COR-L47 (cell line): ENCODE measurements at regions not wholly inside any gene's neighbourhood (a gene's known extent, or its start where the extent isn't known, plus 50 kb on each side); places are given as distances from the start of the nearest gene placed in this dataset.
"Not testable (repeated sequence)": the region's sequence is repeated elsewhere in the genome, so short reads cannot be mapped to it uniquely, and the experiment has no call there.

Source experiments
- DNase-seq: peaks from one replicate; lab custom pipeline; 2025; lab: John Stamatoyannopoulos, UW

DNA sequence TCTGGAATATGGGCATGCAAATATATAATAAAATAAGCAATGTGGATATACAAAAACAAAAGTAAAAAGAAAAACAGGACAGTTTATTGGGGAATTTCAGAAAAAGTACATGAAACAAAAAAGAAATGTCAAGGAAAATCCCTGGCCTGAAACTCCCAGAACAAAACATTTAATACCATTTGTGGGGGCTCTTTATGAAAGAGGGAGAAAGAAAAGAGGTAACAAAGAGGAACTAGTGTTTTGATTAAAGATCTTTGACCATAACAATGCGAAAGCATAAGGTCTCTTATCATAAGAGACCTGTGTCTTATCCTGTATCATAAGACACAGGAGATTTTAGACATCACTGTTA lies 88.6 kb upstream of the ARID1B start:
- no peak for DNase-seq

DNA sequence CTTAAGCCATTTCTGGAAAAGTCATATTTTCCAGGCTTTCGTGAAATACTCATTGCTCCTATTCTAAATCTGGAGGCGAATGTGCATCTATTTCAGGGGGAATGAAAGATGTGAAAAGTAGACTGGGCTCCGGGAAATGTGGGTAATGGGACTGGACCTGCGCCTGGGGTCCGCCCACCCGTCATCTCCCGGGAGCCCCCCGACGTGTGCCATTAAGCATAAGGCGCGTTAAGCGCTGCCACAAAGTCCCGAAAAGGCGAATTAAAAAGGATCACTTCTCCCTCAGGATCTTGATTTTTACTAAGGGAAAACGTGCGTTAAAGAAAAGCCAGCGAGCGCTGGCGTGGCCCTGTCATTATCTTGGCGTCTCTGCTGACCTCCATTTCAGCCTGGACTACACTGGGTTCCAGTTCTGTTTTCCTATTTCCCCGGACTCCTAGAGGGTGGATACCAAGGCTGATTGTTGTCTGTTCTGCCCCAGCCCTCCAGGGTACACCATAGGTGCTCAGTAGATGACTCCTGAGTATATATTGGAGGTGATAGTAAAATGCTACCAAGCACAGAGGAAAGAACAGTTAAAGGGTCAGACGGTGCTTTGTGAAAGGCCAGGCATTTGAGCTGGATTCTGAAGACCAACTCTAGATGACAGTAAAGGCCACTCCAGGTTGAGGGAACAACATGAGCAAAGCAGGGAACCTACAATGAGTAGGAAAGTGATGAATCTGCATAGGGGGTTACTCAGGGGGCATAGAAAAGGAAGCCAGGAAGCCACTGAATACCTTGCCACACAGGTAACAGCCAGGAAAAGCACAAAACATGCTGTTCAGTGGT lies 89.2 kb upstream of the ARID1B start:
- peak; percentile 3 for DNase-seq

DNA sequence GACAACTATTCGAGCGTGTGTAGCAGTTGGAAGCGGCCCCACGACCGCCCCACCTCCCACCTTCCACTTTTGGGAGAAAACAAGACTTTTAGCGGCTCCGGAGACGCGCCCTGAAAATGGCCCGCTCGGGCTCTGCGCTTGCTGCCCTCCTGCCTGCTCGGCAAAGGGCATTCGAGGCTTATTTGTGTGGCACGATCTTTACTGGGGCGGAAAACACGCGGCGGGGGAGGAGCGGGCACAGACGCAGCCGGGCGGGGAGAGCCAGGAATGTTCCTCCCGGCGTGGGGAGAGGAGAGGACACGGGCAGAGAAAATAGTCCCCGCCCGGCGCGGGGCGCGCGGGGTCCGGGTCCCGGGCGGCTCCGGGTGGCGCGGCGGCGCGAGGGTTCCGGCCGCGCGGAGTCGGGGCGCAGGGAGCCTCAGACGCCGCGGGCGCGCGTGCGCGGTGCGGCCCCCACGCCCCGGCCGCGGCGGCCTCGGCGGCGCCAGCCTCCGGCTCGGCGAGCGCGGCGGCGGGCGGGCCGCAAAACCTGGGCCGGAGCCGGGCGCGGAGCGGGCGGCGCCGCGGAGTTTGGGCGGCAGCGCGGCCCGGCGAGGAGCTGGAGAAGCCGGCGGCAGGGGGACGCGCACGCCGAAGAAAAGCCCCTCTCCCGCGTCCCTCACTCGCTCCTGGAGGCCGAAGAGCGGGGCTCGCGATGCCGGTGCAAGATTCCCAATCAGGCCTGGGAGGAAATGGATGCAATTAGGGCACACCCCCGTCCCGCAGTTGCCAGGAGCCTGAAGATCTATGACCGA lies 90.0 kb upstream of the ARID1B start:
- peak; percentile 51 for DNase-seq

DNA sequence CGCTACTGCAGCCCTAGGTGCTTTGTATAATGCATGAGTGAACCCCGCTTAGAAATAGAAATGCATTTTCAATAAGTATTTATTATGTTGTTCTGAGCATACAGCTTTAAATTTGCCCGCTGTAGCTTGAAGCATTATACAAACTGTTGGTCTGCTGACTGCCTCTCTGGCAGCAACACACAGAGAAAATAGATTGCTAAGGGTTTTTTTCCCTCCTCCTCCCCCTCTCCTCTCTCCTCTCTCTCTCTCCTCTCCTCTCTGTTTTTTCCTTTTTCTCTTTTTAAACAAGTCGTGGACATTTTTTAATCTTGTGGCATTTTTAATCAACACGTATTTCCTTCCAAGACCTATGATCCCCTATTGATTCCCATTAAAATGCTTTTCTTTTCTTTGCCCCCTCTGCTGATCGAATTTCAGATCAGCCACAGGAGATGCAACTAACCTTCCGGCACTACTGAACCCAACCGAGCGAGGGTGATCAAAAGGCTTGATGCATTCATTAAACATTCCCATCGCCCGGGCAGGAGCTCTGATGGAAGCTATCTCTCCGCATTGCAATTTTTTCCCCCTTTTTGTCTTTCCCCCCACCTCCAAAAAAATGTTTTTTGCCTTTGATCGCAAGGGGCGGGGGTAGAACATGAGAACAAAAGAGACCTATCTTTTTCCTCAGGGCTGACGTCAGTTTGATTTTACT lies 90.7 kb upstream of the ARID1B start:
- DNase-seq = peak; percentile 40

DNA sequence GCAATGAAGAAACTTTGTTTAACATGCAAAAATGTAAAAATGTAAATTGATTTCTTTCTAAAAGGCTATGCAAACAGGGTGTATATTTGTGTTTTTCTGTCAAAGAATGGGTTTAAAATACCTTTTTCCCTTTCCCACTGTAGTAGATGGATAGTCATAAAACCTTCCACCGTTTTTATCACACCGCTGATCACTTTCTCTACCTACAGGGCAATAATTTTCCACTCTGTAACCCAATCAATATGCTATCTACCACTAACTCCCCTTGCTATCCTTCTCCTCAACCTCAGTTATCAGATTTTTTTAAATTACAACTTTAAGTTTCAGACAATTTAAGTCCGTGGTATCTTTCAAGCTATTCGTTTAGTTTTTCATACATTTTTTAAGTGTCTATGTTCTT lies 91.4 kb upstream of the ARID1B start:
- no peak for DNase-seq

DNA sequence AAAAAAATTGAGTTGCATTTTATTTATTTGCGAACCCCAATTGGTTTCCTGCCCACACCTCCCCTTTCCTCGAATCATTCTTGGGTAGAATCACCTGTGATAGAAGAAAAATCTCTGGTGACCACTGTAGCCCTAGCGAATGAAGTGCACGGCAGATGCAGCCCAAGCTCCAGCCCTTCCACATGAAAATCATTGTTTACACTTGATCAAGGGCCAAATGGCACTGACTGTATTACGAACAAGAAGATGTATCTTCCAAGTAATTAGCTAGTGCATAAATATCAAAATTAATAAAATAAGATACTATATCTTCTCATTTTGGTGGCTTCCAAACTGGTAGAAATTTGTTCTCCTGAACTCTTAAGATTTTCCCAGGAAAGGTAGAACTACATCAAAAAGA lies 93.4 kb upstream of the ARID1B start:
- DNase-seq = no peak

DNA sequence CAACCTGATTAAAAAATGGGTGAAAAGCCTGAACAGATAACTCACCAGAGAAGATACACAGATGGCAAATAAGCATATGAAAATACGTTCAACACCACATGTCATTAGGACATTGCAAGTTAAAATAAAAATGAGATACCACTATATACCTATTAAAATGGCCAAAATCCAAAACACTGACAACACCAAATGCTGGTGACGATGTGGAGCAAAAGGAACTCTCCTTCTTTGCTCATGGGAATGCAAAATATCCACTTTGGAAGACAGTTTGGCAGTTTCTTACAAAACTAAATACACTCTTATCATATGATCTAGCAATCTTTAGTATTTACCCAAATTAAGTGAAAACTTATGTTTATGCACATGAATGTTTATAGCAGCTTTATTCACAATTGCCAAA lies 100.5 kb upstream of the ARID1B start:
- no peak for DNase-seq

DNA sequence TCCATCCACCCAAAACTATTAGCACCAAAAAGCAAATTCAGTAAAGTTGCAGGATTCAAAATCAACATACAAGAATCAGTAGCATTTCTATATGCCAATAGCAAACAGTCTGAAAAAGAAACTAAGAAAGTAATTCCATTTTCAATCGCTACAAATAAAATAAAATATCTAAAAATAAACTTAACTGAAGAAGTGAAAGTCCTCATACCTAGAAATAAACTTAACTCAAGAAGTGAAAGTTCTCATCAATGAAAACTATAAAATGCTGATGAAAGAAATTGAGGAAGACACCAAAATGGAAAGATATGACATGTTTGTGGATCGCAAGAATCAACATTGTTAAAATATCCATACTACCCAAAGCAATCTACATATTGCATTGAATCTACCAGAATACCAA lies 103.0 kb upstream of the ARID1B start:
- no peak for DNase-seq

DNA sequence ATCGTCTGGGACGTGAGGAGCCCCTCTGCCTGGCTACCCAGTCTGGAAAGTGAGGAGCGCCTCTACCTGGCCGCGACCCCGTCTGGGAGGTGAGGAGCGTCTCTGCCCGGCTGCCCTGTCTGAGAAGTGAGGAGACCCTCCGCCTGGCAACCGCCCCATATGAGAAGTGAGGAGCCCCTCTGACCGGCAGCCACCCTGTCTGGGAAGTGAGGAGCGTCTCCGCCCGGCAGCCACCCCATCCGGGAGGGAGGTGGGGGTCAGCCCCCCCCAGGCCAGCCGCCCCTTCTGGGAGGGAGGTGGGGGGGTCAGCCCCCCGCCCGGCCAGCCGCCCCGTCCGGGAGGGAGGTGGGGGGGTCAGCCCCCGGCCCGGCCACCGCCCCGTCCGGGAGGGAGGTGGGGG lies 107.1 kb upstream of the ARID1B start:
- not testable (repeated sequence) for DNase-seq

DNA sequence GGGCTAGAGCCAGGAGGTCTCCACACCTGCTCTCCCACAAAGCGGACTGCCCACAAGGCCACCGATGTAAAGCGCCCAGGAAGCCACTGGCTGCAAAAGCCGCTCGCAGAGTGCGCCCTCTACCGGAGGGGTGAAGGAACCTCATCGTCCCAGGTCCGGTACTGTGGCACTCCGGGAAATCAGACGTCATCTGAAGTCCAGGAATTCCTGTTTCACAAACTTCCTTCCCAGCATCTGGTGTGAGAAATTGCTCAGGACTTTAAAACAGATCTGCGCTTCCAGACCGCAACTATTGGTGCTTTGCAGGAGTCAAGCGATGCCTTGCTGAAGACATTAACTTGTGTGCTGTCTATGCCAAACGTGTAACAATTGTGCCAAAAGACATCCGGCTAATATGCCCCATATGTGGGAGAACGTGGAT lies 115.1 kb upstream of the ARID1B start:
- no peak for DNase-seq

DNA sequence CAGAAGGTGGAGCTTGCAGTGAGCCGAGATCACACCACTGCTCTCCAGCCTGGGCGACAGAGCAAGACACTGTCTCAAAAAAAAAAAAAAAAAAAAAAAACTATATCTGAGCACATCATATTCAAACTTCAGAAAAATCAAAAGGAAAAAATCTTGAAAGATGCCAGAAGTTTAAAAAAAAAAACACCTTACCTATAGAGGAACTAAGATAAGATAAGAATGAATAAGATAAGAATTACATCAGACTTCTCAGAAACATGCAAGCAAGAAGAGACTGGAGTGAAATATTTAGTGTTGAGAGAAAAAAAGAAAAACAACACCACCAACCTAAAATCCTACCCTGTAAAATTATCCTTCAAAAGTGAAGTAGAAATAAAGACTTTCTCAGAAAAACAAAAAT lies 116.8 kb upstream of the ARID1B start:
- DNase-seq = no peak

DNA sequence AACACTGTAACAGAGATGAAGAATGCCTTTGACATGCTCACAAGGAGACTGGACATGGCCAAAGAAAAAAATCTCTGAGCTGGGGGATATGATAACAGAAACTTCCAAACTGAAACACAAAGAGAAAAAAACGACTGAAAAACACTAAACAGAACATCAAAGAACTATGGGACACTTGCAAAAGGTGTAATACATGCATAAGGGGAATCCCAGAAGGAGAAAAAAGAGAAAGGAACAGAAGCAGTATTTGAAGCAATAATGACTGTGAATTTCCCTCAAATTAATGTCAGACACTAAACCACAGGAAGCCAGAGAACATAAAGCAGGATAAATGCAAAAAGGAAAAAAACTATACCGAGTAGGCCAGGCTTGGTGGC lies 117.4 kb upstream of the ARID1B start:
- DNase-seq = no peak

DNA sequence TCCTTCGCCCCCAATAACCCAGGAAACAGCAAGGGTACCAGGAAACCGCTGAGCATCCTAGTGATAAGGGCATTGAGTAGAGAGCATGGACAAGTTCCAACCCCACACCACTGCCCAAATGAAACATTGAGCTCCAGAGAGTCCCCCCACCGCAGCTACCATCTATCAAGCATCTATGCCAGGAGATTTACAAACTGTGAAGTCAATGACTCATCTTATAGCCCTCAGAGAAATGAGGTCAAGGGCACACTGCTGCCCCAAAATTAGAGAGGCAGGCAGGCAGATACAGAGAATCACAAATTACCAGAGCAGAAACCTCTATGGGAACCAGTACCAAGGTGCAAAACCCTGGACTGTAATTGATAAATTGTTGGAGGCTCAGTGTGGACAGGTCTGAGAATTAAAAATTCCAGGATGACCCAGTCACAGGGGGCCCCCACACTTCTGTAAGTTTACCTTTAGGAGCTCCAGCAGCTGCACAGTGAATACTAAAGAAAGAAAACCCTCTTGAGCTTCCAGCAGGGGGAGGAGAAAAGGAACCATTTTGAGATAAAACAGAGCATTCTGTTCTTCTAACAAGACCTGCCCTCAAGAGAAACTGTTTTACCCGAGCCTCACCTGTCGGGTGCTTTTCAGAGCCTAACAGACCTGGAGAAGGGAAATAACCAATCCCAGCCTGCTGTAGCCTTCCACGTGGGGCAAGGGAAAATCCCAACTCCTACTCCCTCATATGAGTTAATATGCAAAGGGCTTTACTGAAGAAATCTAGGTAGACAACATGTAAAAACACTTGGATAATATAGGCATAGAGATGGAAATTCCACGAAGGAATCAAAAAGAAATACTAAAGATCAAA lies 118.0 kb upstream of the ARID1B start:
- DNase-seq = no peak

DNA sequence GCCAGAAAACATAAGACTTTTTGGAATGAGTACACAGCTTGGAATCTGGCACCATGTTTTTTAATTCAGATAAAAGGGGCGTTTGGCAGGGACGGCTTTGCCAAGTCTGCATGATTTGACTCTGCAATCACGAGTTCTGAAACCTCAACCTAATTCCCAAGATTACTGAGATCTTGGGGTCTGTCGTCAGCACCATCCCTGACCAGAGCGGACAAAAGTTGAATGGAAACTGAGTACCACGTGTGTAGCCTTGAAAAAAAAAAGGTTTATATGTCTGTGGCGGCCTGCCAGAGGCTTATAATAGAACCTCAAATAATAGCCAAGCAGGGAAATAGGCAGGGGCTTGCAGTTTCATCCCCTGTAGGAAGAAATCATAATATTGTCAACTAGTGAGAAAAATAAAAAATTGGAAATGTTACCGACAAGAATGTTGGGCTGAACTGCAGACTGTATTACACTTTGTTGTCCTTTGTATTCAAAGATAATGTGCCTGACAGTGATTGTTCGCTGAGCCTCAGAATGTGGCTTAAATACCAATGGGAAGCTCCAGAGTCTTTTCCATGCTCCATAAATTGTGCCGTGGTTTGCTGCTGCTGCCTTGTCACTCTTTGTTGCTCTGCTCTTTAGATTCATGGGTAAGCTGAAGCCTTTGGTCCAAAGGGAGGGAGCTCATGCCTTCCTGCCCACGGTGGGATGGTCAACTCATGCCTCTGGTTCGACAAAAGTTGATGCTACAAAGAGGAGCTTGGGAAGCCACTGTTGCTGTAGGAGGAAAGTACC lies 118.8 kb upstream of the ARID1B start:
- no peak for DNase-seq

DNA sequence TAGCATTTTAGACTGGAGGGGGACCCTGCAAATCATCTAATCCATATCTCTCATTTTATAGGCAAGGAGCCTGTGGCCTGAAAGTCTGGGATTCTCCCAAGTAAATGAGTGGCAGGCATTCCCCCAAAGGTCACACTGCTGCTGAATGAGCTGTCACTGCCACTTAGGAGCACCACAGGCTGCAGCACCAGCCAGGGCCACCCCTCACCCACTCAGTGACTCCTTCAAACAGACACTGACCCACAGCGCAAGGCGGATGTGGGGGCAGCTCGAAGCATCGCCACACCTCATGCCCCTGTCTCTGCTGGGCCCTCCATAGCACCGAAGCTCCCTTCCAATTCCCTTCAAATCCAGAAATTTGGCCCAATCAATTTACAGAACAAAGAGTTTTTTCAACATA lies 119.9 kb upstream of the ARID1B start:
- DNase-seq = no peak

DNA sequence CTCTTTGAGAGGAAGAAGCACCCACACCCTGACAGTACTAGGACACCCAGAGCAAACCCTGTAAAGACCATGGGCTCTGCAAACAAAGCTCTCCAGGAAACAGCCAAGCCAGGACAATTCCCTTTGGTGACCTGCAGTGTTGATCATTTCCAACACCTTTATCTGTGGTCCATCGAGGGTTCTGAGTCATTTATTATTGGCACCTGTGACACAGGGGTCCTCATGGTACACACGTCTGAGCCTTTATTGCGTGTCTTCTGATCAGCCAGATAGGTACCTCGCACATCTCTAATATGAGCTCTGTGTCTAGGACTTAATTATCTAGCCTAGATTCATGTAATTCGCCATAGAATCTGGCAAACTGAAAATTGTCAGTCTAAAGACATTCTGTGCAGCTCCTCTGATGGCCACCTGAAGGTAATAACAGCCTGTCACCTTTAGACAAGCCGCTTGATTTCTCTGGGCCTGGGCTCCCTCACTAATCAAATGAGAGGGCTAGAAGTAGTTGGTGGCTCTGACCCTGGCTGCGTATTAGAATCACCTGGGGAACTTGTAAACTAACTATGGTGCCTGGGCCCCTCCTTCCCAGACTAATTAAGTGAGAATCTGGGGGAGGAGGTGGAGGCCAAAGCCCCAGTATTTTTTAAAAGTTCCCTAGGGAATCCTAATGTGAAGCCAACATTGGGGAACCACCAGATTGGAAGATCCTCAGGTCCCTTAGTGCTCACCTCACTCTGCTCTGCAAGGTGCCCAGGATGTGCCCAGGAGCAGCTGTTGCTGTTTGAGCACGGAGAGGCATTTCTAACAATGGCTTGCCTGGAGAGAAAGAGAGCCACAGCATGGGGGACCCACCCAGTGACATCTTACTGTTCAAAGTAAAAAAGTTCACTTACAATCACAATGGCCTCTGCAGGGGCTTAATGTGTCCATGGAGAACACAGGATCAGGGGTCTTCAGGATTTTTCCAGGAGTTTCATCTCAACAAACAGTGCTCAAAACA lies 122.0 kb upstream of the ARID1B start:
- no peak for DNase-seq

DNA sequence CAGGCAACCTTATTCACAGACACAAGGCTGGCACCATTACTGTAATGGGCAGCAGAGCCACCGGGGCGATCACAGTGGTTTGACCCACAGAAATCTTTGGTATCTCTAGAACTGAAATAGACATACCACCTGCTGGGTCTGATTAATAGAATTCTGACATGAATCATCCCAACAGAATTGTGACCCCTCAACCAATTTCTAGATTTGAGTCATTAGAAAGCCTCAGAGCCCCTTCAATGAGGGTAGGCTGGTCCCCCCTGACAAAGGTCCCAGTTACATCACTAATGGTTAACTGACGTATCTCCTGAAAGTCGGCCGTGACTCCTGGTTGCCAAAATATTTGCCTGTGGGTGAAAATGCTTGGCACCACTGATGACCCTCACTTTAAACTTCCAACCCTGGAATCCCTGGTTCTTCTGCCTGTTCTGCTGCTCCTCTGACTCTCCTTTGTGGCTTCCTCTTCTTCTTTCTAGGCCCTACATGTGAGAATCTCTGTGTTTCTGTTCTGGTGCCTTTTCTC lies 124.9 kb upstream of the ARID1B start:
- DNase-seq = no peak

DNA sequence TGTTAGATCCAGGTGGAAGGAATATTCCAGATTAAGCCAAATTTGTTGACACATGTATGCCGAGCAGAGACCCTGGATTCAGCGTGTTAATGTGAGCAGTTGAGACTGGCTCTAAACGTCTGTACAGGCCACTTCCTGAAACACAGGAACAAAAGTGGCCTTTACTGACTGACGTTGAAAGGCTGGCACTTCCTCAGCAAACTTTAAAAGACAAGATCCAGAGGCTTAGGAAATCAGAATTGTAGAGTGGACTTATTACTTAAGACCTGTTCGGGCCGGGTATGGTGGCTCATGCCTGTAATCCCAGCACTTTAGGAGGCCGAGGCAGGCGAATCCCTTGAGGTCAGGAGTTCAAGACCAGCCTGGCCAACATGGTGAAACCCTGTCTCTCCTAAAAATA lies 125.7 kb upstream of the ARID1B start:
- no peak for DNase-seq

DNA sequence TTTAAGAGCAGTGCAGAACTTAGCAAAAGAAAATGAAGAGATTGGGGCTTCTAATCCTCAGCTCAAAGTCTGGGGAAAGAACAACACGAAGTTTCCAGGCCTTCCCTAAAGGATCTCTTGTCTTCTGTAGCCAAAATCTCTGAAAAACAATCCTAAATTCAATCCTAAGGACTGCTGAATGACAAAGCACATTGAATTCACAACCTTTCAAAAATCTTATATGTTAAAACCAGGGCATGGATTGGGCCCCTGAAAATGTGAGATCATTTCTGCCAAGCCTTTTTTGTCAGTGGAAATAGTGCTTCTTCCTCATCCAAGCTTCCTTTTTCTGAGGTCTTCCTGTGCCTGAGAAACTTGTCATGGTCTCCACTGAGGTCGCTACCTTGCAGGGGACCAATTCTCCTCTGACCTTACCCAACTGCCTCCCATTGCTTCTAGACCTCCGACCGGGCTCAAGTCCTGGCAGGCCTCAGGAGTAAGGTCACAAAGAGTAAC lies 126.2 kb upstream of the ARID1B start:
- no peak for DNase-seq

DNA sequence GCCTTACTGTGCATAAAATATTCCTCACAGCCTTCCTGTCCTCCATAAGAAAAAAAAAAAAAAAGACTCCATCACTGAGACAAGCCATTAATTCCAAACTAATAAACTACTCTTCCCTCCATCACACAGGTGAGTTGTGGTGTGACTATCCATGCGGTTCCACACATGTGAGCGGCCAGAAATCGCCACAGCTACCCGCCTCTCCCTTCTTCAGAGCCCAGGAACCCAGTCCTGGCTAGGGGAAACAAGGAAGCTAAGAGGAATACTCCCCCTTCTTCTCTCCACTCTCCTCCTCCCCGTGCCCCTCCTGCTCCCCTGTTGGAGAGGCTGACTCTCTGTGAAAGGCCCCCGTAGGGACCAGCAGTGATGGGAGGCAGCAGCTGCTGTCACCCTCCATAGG lies 128.6 kb upstream of the ARID1B start:
- DNase-seq = no peak
